ENCODE measurements at regions not wholly inside any gene's neighbourhood (a gene's known extent, or its start where the extent isn't known, plus 50 kb on each side); places are given as distances from the start of the nearest gene placed in this dataset.

GRCh38 chr15:31526916-31527690, 200.5 kb downstream of the KLF13 start:
- no peaks in the 10 kb centered on the region for H3K9me2 ChIP-seq (replicated peaks; ENCODE audit: insufficient read depth)

DNA sequence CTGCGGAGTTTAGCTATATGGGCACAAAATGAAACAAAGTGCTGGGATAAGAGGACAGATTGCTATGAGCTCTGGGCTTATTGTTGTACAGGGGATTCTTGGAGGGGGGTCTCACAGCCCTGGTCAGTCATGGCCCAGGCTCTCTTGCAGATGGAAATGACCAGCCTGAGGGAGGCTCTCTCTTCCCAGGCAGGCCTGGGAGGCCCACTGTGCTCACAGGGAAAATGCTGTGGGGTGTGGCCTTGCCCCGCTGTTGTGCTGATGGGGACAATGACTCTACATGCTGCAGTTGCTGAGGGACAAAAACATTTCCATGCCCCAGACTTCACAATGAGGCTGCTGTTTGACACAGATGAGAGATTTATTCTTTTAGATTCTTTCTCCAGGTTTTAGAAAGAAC, 202.2 kb downstream of the KLF13 start:
- no peak for TF ChIP-seq CTCF (IDR thresholded peaks at IDR 0.05; ENCODE audit: poor library complexity)
- TF ChIP-seq EZH2phosphoT487 (IDR thresholded peaks at IDR 0.05; ENCODE audit: low read depth, severe bottlenecking, unreplicated experiment): no peak
- TF ChIP-seq EZH2 (IDR thresholded peaks at IDR 0.05; ENCODE audit: borderline replicate concordance): no peak
- Histone ChIP-seq H3K4me3 (no peak overlapping the region), H2AFZ (no peak overlapping the region), H3K27ac (no peak overlapping the region), H3K4me2 (no peak overlapping the region), H3K9me3 (ENCODE audit: low read depth) (no peaks in the 10 kb centered on the region), H3K36me3 (replicated peaks; ENCODE audit: insufficient read depth, low read depth) (no peaks in the 10 kb centered on the region), H3K27me3 (no peaks in the 10 kb centered on the region), H3K9me2 (replicated peaks; ENCODE audit: insufficient read depth) (no peaks in the 10 kb centered on the region), H3K4me1 (ENCODE audit: insufficient read depth) (no peaks in the 10 kb centered on the region), H3K79me2 (no peaks in the 10 kb centered on the region), H4K20me1 (ENCODE audit: insufficient read depth, poor library complexity, severe bottlenecking) (no peaks in the 10 kb centered on the region)
- DNase-seq (ENCODE audit: low spot score): no peak
- 93% methylated on average over 2 of the region's 2 CpGs for WGBS (ENCODE audit: low lambda C conversion rate, missing lambda C conversion rate)

More at GRCh38 chr15:31526916-31527690, 200.5 kb downstream of the KLF13 start:
- no peaks in the 10 kb centered on the region for H3K4me1 ChIP-seq (ENCODE audit: insufficient read depth)
- 85% methylated on average over 15 of the region's 15 CpGs for WGBS (ENCODE audit: low lambda C conversion rate, missing lambda C conversion rate)
- H3K27me3 ChIP-seq: no peaks in the 10 kb centered on the region
- H3K9me3 ChIP-seq (ENCODE audit: low read depth): no peaks in the 10 kb centered on the region
- H2AFZ ChIP-seq: no peak overlapping the region
- H3K36me3 ChIP-seq (replicated peaks; ENCODE audit: insufficient read depth, low read depth): no peaks in the 10 kb centered on the region
- no peaks in the 10 kb centered on the region for H3K79me2 ChIP-seq
- H3K4me2 ChIP-seq: no peak overlapping the region
- no peak overlapping the region for H3K4me3 ChIP-seq
- no peaks in the 10 kb centered on the region for H4K20me1 ChIP-seq (ENCODE audit: insufficient read depth, poor library complexity, severe bottlenecking)
- DNase-seq (ENCODE audit: low spot score): no peak
- TF ChIP-seq CTCF (IDR thresholded peaks at IDR 0.05; ENCODE audit: poor library complexity): no peak
- TF ChIP-seq EZH2phosphoT487 (IDR thresholded peaks at IDR 0.05; ENCODE audit: low read depth, severe bottlenecking, unreplicated experiment): no peak
- no peak for TF ChIP-seq EZH2 (IDR thresholded peaks at IDR 0.05; ENCODE audit: borderline replicate concordance)
- H3K27ac ChIP-seq: no peak overlapping the region

DNA sequence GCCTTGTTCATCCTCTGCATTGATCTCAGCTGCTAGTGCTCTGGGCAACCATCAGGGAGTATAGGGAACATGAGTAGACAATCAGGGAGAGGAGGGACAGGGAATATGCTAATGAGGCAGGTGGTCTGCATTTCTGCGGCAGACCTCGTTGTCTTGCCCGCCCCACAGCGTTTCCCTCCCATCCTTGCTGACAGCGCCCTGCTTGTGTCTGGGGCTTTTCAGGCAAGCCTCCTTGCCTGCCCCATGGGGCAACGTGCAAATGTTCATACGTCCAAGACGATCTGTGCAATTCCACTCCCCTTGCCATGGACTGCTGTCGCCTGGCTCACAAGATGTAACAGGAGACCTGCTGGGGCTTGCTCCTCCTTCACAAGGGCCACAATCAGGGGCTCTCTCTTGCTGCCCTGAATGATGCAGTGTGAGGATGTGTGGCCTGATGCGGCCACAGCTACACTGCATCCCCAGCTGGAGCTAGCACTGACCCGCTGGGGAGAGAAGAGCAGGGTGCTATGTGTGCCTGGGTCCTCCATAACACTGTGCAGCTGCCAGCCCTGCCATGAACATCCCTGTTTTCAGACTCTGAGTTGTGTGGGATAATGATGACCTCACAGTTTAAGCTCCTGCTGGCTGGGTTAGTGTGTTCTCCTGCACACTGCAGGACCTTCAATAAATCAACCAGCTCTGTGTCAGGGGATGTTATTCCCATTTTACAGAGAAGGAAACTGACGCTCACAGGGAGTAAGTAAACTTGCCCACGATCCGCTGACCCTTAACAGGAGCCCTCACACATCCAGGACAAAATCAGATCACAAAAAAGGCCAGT, 211.3 kb downstream of the KLF13 start:
- no peak for TF ChIP-seq CTCF (IDR thresholded peaks at IDR 0.05; ENCODE audit: poor library complexity)
- TF ChIP-seq EZH2 (IDR thresholded peaks at IDR 0.05; ENCODE audit: borderline replicate concordance): no peak
- no peak for TF ChIP-seq EZH2phosphoT487 (IDR thresholded peaks at IDR 0.05; ENCODE audit: low read depth, severe bottlenecking, unreplicated experiment)
- no peak overlapping the region for H3K4me3 ChIP-seq
- no peak for DNase-seq (ENCODE audit: low spot score)
- no peaks in the 10 kb centered on the region for H3K4me1 ChIP-seq (ENCODE audit: insufficient read depth)
- H4K20me1 ChIP-seq (ENCODE audit: insufficient read depth, poor library complexity, severe bottlenecking): no peaks in the 10 kb centered on the region
- H3K4me2 ChIP-seq: no peak overlapping the region
- peaks cover 4% of the 10 kb centered on the region for H3K27me3 ChIP-seq
- H3K36me3 ChIP-seq (replicated peaks; ENCODE audit: insufficient read depth, low read depth): no peaks in the 10 kb centered on the region
- H2AFZ ChIP-seq: no peak overlapping the region
- H3K79me2 ChIP-seq: no peaks in the 10 kb centered on the region
- H3K9me2 ChIP-seq (replicated peaks; ENCODE audit: insufficient read depth): no peaks in the 10 kb centered on the region
- 90% methylated on average over 14 of the region's 14 CpGs for WGBS (ENCODE audit: low lambda C conversion rate, missing lambda C conversion rate)
- H3K9me3 ChIP-seq (ENCODE audit: low read depth): no peaks in the 10 kb centered on the region
- H3K27ac ChIP-seq: no peak overlapping the region

All from hepatocyte (in vitro differentiated cells).